GM23338 (cell line): ENCODE measurements at regions not wholly inside any gene's neighbourhood (a gene's known extent, or its start where the extent isn't known, plus 50 kb on each side); places are given as distances from the start of the nearest gene placed in this dataset.

Source experiments
- CREB1 ChIP-seq: fragments of 250-450 bp; sonication (Bioruptor Pico); IDR thresholded peaks from 2 replicates; pipeline ENCODE4 v1.5.0; 2020; ENCODE audit warnings: low read depth, mild to moderate bottlenecking, moderate library complexity
- EZH2 ChIP-seq: fragments of 200-600 bp; sonication (generic); IDR thresholded peaks from one replicate; pipeline ENCODE4 v1.8.0; 2017; ENCODE audit warnings: antibody characterized with exemption, mild to moderate bottlenecking, low read depth; ENCODE audit not compliant: unreplicated experiment
- EZH2phosphoT487 ChIP-seq: fragments of 200-600 bp; sonication (generic); IDR thresholded peaks from one replicate; pipeline ENCODE4 v1.8.1; 2018; ENCODE audit warnings: antibody characterized with exemption; ENCODE audit not compliant: unreplicated experiment
- JUNB ChIP-seq: IDR thresholded peaks from one replicate; pipeline ENCODE4 v1.6.1; 2016; ENCODE audit warnings: antibody characterized with exemption; ENCODE audit not compliant: unreplicated experiment
- NANOG ChIP-seq: IDR thresholded peaks from 2 replicates; pipeline ENCODE4 v1.6.1; 2016; ENCODE audit warnings: antibody characterized with exemption, borderline replicate concordance
- POLR2AphosphoS5 ChIP-seq: IDR thresholded peaks from 2 replicates; pipeline ENCODE4 v1.6.1; 2016; ENCODE audit warnings: antibody characterized with exemption, low read depth
- STAT1 ChIP-seq: IDR thresholded peaks from one replicate; pipeline ENCODE4 v1.6.1; 2016; ENCODE audit warnings: antibody characterized with exemption; ENCODE audit not compliant: unreplicated experiment
- ZNF114 ChIP-seq: fragments of 250-450 bp; sonication (Bioruptor Pico); IDR thresholded peaks from 2 replicates; pipeline ENCODE4 v1.5.0; 2020; ENCODE audit warnings: mild to moderate bottlenecking, moderate library complexity
- TF ChIP-seq, protein P1 (sequence below), 2 experiments: fragments of 200-600 bp in 1 of 2; sonication (generic) in 1 of 2; conservative IDR thresholded peaks; 2 replicates each; pipeline versions ENCODE4 v1.5.1 to v1.6.1; 2016 to 2017; ENCODE audit warnings: antibody characterized with exemption in 2 of 2, low read depth in 2 of 2, mild to moderate bottlenecking in 2 of 2, moderate library complexity in 1 of 2
- TF ChIP-seq, protein P2 (sequence below): IDR thresholded peaks from one replicate; pipeline ENCODE4 v1.6.1; 2018; ENCODE audit warnings: antibody characterized with exemption; ENCODE audit not compliant: unreplicated experiment

DNA sequence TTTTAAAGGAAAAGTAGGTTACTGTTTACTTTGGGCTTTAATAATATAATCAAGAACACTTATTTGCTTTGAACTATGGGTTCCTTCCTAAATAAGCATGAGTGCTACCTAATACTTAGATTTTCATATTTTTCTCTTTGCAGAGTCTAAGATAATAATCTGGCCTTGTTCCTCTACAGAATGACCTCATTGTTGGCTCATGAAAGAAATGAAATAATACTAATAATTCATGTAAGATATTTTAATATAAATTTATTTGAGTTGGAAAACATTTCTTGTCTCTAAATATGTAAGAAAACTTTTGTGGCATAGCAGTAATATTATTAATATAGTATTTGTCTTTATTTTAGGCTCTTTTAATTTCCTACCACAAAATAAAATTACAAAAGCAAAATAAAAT lies 601.3 kb downstream of the IQCM start:
- TF ChIP-seq, protein P1, sequence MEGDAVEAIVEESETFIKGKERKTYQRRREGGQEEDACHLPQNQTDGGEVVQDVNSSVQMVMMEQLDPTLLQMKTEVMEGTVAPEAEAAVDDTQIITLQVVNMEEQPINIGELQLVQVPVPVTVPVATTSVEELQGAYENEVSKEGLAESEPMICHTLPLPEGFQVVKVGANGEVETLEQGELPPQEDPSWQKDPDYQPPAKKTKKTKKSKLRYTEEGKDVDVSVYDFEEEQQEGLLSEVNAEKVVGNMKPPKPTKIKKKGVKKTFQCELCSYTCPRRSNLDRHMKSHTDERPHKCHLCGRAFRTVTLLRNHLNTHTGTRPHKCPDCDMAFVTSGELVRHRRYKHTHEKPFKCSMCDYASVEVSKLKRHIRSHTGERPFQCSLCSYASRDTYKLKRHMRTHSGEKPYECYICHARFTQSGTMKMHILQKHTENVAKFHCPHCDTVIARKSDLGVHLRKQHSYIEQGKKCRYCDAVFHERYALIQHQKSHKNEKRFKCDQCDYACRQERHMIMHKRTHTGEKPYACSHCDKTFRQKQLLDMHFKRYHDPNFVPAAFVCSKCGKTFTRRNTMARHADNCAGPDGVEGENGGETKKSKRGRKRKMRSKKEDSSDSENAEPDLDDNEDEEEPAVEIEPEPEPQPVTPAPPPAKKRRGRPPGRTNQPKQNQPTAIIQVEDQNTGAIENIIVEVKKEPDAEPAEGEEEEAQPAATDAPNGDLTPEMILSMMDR (conservative IDR thresholded peaks at IDR 0.05; ENCODE audit: low read depth in 2 of 2), result no peak
- TF ChIP-seq EZH2 (no peak), POLR2AphosphoS5 (no peak), NANOG (no peak), EZH2phosphoT487 (no peak), STAT1 (no peak), JUNB (no peak), CREB1 (CRISPR knock-in tag) (no peak), ZNF114 (CRISPR knock-in tag) (no peak)
- TF ChIP-seq, protein P2, sequence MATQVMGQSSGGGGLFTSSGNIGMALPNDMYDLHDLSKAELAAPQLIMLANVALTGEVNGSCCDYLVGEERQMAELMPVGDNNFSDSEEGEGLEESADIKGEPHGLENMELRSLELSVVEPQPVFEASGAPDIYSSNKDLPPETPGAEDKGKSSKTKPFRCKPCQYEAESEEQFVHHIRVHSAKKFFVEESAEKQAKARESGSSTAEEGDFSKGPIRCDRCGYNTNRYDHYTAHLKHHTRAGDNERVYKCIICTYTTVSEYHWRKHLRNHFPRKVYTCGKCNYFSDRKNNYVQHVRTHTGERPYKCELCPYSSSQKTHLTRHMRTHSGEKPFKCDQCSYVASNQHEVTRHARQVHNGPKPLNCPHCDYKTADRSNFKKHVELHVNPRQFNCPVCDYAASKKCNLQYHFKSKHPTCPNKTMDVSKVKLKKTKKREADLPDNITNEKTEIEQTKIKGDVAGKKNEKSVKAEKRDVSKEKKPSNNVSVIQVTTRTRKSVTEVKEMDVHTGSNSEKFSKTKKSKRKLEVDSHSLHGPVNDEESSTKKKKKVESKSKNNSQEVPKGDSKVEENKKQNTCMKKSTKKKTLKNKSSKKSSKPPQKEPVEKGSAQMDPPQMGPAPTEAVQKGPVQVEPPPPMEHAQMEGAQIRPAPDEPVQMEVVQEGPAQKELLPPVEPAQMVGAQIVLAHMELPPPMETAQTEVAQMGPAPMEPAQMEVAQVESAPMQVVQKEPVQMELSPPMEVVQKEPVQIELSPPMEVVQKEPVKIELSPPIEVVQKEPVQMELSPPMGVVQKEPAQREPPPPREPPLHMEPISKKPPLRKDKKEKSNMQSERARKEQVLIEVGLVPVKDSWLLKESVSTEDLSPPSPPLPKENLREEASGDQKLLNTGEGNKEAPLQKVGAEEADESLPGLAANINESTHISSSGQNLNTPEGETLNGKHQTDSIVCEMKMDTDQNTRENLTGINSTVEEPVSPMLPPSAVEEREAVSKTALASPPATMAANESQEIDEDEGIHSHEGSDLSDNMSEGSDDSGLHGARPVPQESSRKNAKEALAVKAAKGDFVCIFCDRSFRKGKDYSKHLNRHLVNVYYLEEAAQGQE, result no peak
